Neutrophil (primary cell): ENCODE measurements at regions not wholly inside any gene's neighbourhood (a gene's known extent, or its start where the extent isn't known, plus 50 kb on each side); places are given as distances from the start of the nearest gene placed in this dataset.

Experiments
- H3K27ac ChIP-seq: fragments of 200-600 bp; sonication (generic); 2 replicates; pipeline ENCODE4 v1.5.1; 2016; ENCODE audit warnings: mild to moderate bottlenecking, moderate library complexity
- H3K27me3 ChIP-seq: fragments of 200-600 bp; sonication (generic); 2 replicates; pipeline ENCODE4 v1.6.0; 2016; ENCODE audit warnings: mild to moderate bottlenecking
- H3K36me3 ChIP-seq: fragments of 200-600 bp; sonication (generic); 2 replicates; pipeline ENCODE4 v1.5.1; 2017
- H3K4me1 ChIP-seq, 2 experiments: fragments of 200-600 bp in 1 of 2; sonication (generic) in 1 of 2; 1 replicate in 1 of 2; 2 replicates in 1 of 2; pipeline versions ENCODE4 v1.5.1 to v1.6.1; 2013 to 2016; ENCODE audit warnings: low read depth in 1 of 2, low read length in 1 of 2, mild to moderate bottlenecking in 1 of 2, moderate library complexity in 1 of 2; ENCODE audit not compliant: control insufficient read depth in 1 of 2, insufficient read depth in 1 of 2
- H3K4me3 ChIP-seq, 2 experiments: fragments of 200-600 bp in 1 of 2; sonication (generic) in 1 of 2; 1 replicate in 1 of 2; 2 replicates in 1 of 2; pipeline ENCODE4 v1.5.1; 2013 to 2016; ENCODE audit warnings: low read depth in 1 of 2, low read length in 1 of 2, mild to moderate bottlenecking in 1 of 2, moderate library complexity in 1 of 2
- H3K9me3 ChIP-seq: fragments of 200-600 bp; sonication (generic); 2 replicates; pipeline ENCODE4 v1.5.1; 2016
- TF ChIP-seq, protein P1 (sequence below): fragments of 200-600 bp; sonication (generic); IDR thresholded peaks from 2 replicates; pipeline ENCODE4 v1.5.1; 2016; ENCODE audit warnings: antibody characterized with exemption

DNA sequence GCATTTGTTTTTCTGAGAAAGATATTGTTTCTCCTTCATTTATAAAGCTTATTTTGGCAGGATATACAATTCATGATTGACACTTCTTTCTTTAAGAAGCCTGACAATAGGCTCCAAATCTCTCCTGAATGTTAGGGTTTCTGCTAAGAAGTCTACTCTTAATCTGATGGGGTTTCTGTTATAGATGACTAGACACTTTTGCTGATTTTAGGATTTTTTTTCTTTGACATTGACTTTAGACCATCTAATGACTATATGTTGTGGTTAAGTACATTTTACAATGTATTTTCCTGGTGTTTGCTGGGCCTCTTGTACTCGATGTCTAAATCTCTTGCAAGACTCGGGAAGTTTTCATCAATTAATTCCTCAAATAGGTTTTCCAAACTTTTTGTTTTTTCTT is 321.8 kb upstream of the SMIM30 start:
- no peaks in the 10 kb centered on the region for H3K9me3 ChIP-seq
- H3K27ac ChIP-seq = no peak overlapping the region
- no peaks in the 10 kb centered on the region for H3K4me1 ChIP-seq
- H3K27me3 ChIP-seq = no peaks in the 10 kb centered on the region
- no peak overlapping the region for H3K4me3 ChIP-seq
- TF ChIP-seq, protein P1, sequence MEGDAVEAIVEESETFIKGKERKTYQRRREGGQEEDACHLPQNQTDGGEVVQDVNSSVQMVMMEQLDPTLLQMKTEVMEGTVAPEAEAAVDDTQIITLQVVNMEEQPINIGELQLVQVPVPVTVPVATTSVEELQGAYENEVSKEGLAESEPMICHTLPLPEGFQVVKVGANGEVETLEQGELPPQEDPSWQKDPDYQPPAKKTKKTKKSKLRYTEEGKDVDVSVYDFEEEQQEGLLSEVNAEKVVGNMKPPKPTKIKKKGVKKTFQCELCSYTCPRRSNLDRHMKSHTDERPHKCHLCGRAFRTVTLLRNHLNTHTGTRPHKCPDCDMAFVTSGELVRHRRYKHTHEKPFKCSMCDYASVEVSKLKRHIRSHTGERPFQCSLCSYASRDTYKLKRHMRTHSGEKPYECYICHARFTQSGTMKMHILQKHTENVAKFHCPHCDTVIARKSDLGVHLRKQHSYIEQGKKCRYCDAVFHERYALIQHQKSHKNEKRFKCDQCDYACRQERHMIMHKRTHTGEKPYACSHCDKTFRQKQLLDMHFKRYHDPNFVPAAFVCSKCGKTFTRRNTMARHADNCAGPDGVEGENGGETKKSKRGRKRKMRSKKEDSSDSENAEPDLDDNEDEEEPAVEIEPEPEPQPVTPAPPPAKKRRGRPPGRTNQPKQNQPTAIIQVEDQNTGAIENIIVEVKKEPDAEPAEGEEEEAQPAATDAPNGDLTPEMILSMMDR = no peak
- H3K36me3 ChIP-seq = no peaks in the 10 kb centered on the region

DNA sequence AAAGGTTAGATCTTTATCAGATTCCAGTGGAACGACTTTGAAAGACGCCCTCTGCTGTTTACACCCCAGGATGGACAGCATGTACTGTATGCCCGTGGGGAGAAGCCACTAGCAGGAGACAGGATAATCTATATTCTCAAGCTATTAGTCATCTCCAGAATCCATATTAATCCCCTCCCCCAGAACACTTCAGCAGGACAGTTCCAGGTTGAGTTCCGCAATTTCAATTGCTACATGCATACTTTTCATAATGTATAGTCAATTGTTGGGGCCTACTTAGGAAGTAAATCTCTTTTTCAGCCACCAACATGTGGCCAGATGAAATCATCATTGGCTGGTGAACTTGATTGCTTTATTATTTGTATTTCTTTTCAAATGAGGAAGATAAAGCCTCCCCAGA is 313.1 kb upstream of the SMIM30 start:
- Histone ChIP-seq H3K27me3 (no peaks in the 10 kb centered on the region), H3K4me3 (no peak overlapping the region), H3K36me3 (no peaks in the 10 kb centered on the region), H3K27ac (no peak overlapping the region), H3K4me1 (no peaks in the 10 kb centered on the region), H3K9me3 (no peaks in the 10 kb centered on the region)
- TF ChIP-seq, protein P1 = no peak

DNA sequence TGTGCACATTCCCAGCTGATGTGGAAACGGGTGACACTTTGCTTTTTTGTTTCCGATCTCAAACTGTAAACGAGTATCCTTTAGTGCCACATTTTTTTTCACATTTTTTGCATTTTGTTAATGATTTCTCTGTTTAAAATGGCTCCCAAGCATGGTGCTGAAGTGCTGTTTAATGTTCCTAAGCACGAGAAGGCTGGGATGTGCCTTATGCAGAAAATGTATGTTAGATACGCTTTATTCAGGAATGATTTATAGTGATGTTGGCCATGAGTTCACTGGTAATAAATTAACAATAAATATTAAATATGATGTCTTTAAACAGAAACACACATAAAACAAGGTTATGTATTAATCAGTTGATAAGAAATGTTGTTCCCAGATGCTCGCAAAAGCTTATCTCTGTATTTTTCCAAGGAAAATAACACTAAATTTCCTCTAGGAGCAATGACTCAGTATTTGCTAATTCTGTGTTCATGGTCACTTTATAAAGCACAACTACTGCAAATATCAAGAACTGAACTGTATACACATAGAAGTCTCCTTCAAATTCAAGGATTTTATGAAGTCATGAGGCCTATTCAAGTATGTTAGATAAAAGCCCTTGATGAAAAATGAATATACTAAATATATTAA is 305.9 kb upstream of the SMIM30 start:
- no peaks in the 10 kb centered on the region for H3K4me1 ChIP-seq
- no peak overlapping the region for H3K27ac ChIP-seq
- TF ChIP-seq, protein P1 = no peak
- H3K4me3 ChIP-seq = no peak overlapping the region
- no peaks in the 10 kb centered on the region for H3K9me3 ChIP-seq
- no peaks in the 10 kb centered on the region for H3K36me3 ChIP-seq
- no peaks in the 10 kb centered on the region for H3K27me3 ChIP-seq

DNA sequence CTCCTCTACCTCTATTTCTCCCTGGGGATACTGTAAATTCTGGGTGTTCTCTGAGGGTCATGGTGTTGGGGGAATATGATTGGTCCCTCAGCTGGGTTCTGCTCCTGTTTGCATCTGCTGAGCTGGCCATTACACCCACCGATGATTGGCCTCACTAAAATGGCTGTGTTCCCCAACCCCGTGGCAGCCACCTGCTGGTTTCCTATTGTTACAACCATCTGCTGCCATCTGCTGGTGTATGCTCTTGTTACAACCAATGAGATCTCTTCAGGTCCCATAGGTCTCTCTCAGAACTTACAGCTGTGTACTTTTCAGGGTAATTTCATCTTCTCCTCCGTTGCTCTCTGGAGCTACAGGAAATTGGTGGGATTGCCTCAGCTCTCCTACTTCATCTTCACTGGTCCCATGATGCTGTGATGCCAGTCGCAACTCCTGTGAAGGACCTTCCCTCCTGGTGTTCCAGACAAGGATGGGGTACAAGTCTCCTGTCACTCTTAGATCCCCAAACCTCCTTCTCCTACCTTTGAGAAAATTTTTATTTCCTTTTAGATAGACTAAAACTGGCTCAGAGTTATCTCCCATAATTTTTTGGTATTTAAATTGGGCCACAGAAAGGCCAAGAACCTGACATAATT is 303.5 kb upstream of the SMIM30 start:
- no peaks in the 10 kb centered on the region for H3K9me3 ChIP-seq
- TF ChIP-seq, protein P1 = no peak
- H3K4me3 ChIP-seq = no peak overlapping the region
- no peaks in the 10 kb centered on the region for H3K4me1 ChIP-seq
- H3K27me3 ChIP-seq = no peaks in the 10 kb centered on the region
- no peaks in the 10 kb centered on the region for H3K36me3 ChIP-seq
- H3K27ac ChIP-seq = no peak overlapping the region

DNA sequence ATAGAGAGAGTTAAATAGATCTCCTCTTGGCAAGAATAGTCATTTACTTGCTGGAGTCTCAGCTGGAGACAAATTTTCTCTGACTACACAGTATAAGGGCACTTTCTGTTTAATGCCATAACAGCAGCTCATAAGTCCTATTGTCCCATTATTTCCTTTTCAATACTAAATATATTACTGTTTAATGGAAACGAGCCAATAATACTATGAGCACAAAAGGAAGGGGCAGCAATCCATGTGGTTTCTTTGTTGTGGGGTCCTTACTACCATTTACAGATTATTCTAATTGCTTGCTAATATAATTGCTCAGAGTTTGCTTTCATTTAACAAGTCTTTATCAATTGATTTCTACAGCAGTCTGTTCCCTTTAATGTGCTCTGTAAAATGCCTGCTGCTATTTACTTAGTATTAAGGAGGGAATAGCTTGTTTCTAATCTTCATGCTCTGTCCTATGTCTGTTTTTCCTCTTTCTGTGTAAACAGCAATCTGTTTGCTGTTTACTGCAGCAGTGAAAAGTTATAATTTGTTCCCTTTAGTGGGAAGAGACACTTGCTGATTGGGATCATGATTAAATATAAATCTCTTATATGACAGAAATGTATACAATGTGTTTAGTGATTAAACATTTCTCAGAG is 296.2 kb upstream of the SMIM30 start:
- H3K4me3 ChIP-seq = no peak overlapping the region
- H3K27ac ChIP-seq = no peak overlapping the region
- H3K4me1 ChIP-seq = no peaks in the 10 kb centered on the region
- no peaks in the 10 kb centered on the region for H3K36me3 ChIP-seq
- TF ChIP-seq, protein P1 = no peak
- no peaks in the 10 kb centered on the region for H3K27me3 ChIP-seq
- no peaks in the 10 kb centered on the region for H3K9me3 ChIP-seq
